Suprapubic skin (tissue), 4 donors: ENCODE measurements at regions not wholly inside any gene's neighbourhood (a gene's known extent, or its start where the extent isn't known, plus 50 kb on each side); places are given as distances from the start of the nearest gene placed in this dataset.

Experiments used
- DNase-seq, 2 donors: peaks; one replicate each; pipeline ENCODE4 v3.0.0-alpha.2; 2019; ENCODE audit warnings: low spot score in 2 of 2
- H3K27ac ChIP-seq: fragments of 200-600 bp; sonication (generic); one replicate; pipeline ENCODE4 v1.5.1; 2019
- H3K27me3 ChIP-seq: fragments of 200-600 bp; sonication (generic); one replicate; pipeline ENCODE4 v1.5.1; 2019
- H3K36me3 ChIP-seq: fragments of 200-600 bp; sonication (generic); one replicate; pipeline ENCODE4 v1.5.1; 2019
- H3K4me1 ChIP-seq: fragments of 200-600 bp; sonication (generic); one replicate; pipeline ENCODE4 v1.5.1; 2019
- H3K4me3 ChIP-seq: fragments of 200-600 bp; sonication (generic); one replicate; pipeline ENCODE4 v1.5.1; 2019; ENCODE audit warnings: mild to moderate bottlenecking
- H3K9me3 ChIP-seq: fragments of 200-600 bp; sonication (generic); one replicate; pipeline ENCODE4 v1.5.1; 2019
- EP300 ChIP-seq: sonication (generic); formaldehyde crosslinking; IDR thresholded peaks from one replicate; pipeline ENCODE4 v1.6.1; 2017; ENCODE audit warnings: antibody characterized with exemption
- POLR2A ChIP-seq, 2 donors: fragments of 450-650 bp; IDR thresholded peaks; one replicate each; pipeline ENCODE4 v1.6.1; 2017; ENCODE audit warnings: antibody characterized with exemption in 2 of 2, mild to moderate bottlenecking in 2 of 2, moderate library complexity in 2 of 2
- POLR2AphosphoS5 ChIP-seq, 3 donors: sonication (generic); formaldehyde crosslinking; IDR thresholded peaks; one replicate each; pipeline ENCODE4 v1.6.1; 2017; ENCODE audit warnings: antibody characterized with exemption in 3 of 3
- WGBS: methylation state at CpG from one replicate; pipeline ENCODE4 v1.1.5; 2018; 5-methylcytosine and 5-hydroxymethylcytosine counted together
- TF ChIP-seq, protein P1 (sequence below), 2 donors: fragments of 200-600 bp in 1 of 2; fragments of 450-650 bp in 1 of 2; sonication (generic) in 1 of 2; IDR thresholded peaks; one replicate each; pipeline ENCODE4 v1.5.1; 2016 to 2019; ENCODE audit warnings: antibody characterized with exemption in 2 of 2, mild to moderate bottlenecking in 1 of 2, moderate library complexity in 1 of 2

DNA sequence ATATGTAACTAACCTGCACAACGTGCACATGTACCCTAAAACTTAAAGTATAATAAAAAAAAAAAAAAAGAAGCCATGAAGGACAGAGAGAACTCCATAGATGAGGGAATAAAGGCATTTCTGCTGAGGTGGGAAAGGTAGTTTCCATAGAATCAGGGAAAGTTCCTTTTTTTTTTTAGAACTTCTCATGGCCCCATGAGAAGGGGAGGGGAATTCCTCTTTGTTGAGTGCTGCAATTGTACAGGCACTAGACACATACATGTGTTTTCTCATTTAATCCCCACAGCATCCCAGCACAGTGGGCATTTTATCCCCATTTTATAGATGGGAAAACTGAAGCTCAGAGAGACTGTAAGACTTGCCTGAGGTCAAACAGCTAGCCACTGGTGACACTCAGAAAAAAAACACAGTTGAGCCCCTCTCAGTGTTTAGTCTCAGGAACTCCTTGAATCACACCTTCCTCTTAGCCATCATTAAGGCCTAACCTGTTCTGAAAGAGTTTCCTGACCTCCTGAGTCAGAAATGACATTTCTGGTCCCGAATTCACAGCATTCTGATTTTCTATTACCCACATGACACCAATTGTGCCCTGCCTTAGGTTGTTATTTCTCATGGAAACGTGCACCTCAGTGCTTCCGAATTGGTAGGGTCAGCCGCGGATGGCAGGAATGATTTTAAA, 189.3 kb upstream of the G2E3 start:
- no peak for TF ChIP-seq POLR2A (IDR thresholded peaks at IDR 0.05)
- TF ChIP-seq, protein P1, sequence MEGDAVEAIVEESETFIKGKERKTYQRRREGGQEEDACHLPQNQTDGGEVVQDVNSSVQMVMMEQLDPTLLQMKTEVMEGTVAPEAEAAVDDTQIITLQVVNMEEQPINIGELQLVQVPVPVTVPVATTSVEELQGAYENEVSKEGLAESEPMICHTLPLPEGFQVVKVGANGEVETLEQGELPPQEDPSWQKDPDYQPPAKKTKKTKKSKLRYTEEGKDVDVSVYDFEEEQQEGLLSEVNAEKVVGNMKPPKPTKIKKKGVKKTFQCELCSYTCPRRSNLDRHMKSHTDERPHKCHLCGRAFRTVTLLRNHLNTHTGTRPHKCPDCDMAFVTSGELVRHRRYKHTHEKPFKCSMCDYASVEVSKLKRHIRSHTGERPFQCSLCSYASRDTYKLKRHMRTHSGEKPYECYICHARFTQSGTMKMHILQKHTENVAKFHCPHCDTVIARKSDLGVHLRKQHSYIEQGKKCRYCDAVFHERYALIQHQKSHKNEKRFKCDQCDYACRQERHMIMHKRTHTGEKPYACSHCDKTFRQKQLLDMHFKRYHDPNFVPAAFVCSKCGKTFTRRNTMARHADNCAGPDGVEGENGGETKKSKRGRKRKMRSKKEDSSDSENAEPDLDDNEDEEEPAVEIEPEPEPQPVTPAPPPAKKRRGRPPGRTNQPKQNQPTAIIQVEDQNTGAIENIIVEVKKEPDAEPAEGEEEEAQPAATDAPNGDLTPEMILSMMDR (IDR thresholded peaks at IDR 0.05), result no peak
- TF ChIP-seq EP300, result no peak
- no peak for TF ChIP-seq POLR2AphosphoS5 (IDR thresholded peaks at IDR 0.05)

DNA sequence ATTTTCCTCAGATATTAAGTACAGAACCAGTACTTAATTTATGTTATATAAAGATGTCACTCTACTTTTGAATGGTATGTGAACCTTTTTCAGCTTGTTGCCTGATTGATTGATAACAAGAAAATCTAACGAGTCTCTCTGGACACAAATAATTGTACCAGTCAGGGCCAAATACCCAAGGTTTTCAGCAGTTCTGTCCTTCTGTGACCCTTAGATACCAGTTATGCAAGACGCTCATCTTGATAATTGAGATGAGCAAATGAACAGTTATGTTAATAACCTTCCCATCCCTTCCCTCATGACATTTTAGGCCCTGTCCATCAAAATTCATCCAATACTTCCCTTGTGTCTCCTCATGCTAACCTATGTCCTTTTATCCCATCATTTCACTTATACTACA, 185.9 kb upstream of the G2E3 start:
- no peaks in the 10 kb centered on the region for H3K27me3 ChIP-seq
- no peaks in the 10 kb centered on the region for H3K9me3 ChIP-seq
- TF ChIP-seq POLR2A (IDR thresholded peaks at IDR 0.05) (no peak), EP300 (no peak), POLR2AphosphoS5 (IDR thresholded peaks at IDR 0.05) (no peak)
- TF ChIP-seq, protein P1 (IDR thresholded peaks at IDR 0.05), result no peak
- no peak for DNase-seq
- no peaks in the 10 kb centered on the region for H3K36me3 ChIP-seq
- no peak overlapping the region for H3K27ac ChIP-seq
- no peak overlapping the region for H3K4me3 ChIP-seq
- no peaks in the 10 kb centered on the region for H3K4me1 ChIP-seq
- WGBS, result 80% methylated on average over 2 of the region's 2 CpGs

More for the DNA sequence above, 189.3 kb upstream of the G2E3 start:
- WGBS, result 87% methylated on average over 6 of the region's 6 CpGs
- no peak for DNase-seq
- H3K4me3 ChIP-seq, result no peak overlapping the region
- no peaks in the 10 kb centered on the region for H3K9me3 ChIP-seq
- no peaks in the 10 kb centered on the region for H3K27me3 ChIP-seq
- H3K36me3 ChIP-seq, result no peaks in the 10 kb centered on the region
- H3K27ac ChIP-seq, result no peak overlapping the region
- no peaks in the 10 kb centered on the region for H3K4me1 ChIP-seq

- 89% methylated on average over 2 of the region's 2 CpGs for WGBS
- no peak for DNase-seq
These were observed 185.4 kb upstream of the G2E3 start for GRCh38 chr14:30373526-30373925.

DNA sequence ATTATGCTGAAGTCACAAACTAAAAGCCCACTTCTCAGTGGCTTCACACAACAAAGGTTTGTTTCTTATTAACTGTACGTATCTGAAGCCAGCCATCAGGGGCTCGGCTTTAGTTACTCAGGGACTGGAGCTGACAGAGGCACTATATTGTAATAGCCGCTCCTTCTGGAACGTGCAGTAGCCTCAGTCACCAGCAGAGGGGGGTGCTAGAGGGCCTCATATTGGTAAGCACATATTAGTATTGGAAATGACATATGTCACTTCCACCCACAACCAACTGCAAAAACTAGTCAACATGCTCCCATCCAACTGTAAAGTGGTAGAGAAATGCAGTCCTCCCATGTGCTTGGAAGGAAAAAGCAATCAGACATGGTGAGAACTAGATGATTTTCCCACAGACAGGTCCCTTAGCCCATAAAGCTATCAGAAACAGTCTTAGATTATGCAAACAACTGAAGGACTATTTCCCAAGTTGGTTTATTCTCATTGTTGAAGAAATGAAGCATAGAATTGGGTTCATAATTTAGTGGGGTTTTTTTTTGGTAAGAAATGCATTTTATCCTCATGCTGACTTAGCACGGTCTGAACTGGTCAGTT, 183.6 kb upstream of the G2E3 start:
- Histone ChIP-seq H3K9me3 (no peaks in the 10 kb centered on the region), H3K4me1 (no peaks in the 10 kb centered on the region), H3K27me3 (no peaks in the 10 kb centered on the region), H3K27ac (no peak overlapping the region), H3K36me3 (no peaks in the 10 kb centered on the region), H3K4me3 (no peak overlapping the region)
- TF ChIP-seq POLR2AphosphoS5 (IDR thresholded peaks at IDR 0.05) (no peak), EP300 (no peak), POLR2A (IDR thresholded peaks at IDR 0.05) (no peak)
- TF ChIP-seq, protein P1 (IDR thresholded peaks at IDR 0.05), result peak; percentile 8 to 65
- 37% methylated on average over 5 of the region's 5 CpGs for WGBS
- DNase-seq, result peak in 1 of 2 donors; percentile 64

More at GRCh38 chr14:30373526-30373925, 185.4 kb upstream of the G2E3 start:
- H3K27ac ChIP-seq, result no peak overlapping the region
- no peaks in the 10 kb centered on the region for H3K36me3 ChIP-seq
- no peak overlapping the region for H3K4me3 ChIP-seq
- H3K4me1 ChIP-seq, result no peaks in the 10 kb centered on the region
- no peaks in the 10 kb centered on the region for H3K9me3 ChIP-seq
- TF ChIP-seq, protein P1 (IDR thresholded peaks at IDR 0.05), result no peak
- TF ChIP-seq POLR2A (IDR thresholded peaks at IDR 0.05) (no peak), EP300 (no peak), POLR2AphosphoS5 (IDR thresholded peaks at IDR 0.05) (no peak)
- H3K27me3 ChIP-seq, result no peaks in the 10 kb centered on the region

- no peaks in the 10 kb centered on the region for H3K27me3 ChIP-seq
- H3K9me3 ChIP-seq, result no peaks in the 10 kb centered on the region
- no peaks in the 10 kb centered on the region for H3K36me3 ChIP-seq
- 66% methylated on average over 2 of the region's 2 CpGs for WGBS
- DNase-seq, result no peak
- TF ChIP-seq POLR2AphosphoS5 (IDR thresholded peaks at IDR 0.05) (no peak), POLR2A (IDR thresholded peaks at IDR 0.05) (no peak), EP300 (no peak)
- TF ChIP-seq, protein P1 (IDR thresholded peaks at IDR 0.05), result no peak
- H3K27ac ChIP-seq, result no peak overlapping the region
- no peaks in the 10 kb centered on the region for H3K4me1 ChIP-seq
- H3K4me3 ChIP-seq, result no peak overlapping the region
These were observed 177.0 kb upstream of the G2E3 start for GRCh38 chr14:30381861-30382480.
